ENCODE measurements at regions not wholly inside any gene's neighbourhood (a gene's known extent, or its start where the extent isn't known, plus 50 kb on each side); places are given as distances from the start of the nearest gene placed in this dataset.

GRCh38 chr4:129208481-129208880, 112.5 kb downstream of the C4orf33 start:
- no peak overlapping the region for H3K4me2 ChIP-seq (ENCODE audit: insufficient read depth, low read length)
- H3K36me3 ChIP-seq (ENCODE audit: insufficient read depth, low read length), result no peaks in the 10 kb centered on the region
- ATAC-seq (ENCODE audit: insufficient read depth, low read depth) (no peak), DNase-seq (no peak)
- no peaks in the 10 kb centered on the region for H3K79me2 ChIP-seq (ENCODE audit: insufficient read depth, low read length)
- no peaks in the 10 kb centered on the region for H3K4me1 ChIP-seq (ENCODE audit: insufficient read depth, low read length)
- H2AFZ ChIP-seq (ENCODE audit: low read depth, low read length), result no peak overlapping the region
- H3K27me3 ChIP-seq (ENCODE audit: insufficient read depth, low read length, poor library complexity), result no peaks in the 10 kb centered on the region
- no peak overlapping the region for H3K9ac ChIP-seq (ENCODE audit: low read depth, low read length)
- no peaks in the 10 kb centered on the region for H3K9me3 ChIP-seq (ENCODE audit: insufficient read depth, low read length, severe bottlenecking)
- no peaks in the 10 kb centered on the region for H4K20me1 ChIP-seq (ENCODE audit: insufficient read depth, low read length)
- H3K27ac ChIP-seq (ENCODE audit: low read length), result no peak overlapping the region
- no peak overlapping the region for H3K4me3 ChIP-seq (ENCODE audit: low read depth in 1 of 2, low read length in 2 of 2)
- TF ChIP-seq EZH2 (IDR thresholded peaks at IDR 0.05; ENCODE audit: borderline replicate concordance, low read depth, low read length, severe bottlenecking), result no peak
- TF ChIP-seq, protein P1, sequence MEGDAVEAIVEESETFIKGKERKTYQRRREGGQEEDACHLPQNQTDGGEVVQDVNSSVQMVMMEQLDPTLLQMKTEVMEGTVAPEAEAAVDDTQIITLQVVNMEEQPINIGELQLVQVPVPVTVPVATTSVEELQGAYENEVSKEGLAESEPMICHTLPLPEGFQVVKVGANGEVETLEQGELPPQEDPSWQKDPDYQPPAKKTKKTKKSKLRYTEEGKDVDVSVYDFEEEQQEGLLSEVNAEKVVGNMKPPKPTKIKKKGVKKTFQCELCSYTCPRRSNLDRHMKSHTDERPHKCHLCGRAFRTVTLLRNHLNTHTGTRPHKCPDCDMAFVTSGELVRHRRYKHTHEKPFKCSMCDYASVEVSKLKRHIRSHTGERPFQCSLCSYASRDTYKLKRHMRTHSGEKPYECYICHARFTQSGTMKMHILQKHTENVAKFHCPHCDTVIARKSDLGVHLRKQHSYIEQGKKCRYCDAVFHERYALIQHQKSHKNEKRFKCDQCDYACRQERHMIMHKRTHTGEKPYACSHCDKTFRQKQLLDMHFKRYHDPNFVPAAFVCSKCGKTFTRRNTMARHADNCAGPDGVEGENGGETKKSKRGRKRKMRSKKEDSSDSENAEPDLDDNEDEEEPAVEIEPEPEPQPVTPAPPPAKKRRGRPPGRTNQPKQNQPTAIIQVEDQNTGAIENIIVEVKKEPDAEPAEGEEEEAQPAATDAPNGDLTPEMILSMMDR (IDR thresholded peaks at IDR 0.05; ENCODE audit: borderline replicate concordance, extremely low read depth, low read length, poor library complexity, severe bottlenecking), result no peak

DNA sequence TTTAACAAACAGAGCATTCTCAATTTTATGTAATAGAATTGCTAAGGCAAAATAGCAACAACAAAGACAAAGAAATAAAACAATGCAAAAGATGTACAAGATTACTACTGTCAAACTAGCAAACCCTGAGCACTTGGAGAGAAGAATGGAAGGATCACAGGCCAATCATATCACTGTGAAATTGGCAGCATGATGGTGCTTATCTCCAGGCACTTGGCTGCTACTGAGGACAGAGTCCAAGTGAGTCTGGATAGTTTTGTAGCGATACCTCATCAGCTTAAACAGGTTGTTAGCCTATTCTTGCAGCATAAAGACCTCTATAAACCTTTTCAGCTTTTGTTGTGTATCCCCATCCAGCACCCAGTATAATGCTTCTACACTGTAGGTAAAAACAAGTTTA, 117.7 kb downstream of the C4orf33 start:
- no peak overlapping the region for H2AFZ ChIP-seq (ENCODE audit: low read depth, low read length)
- no peak overlapping the region for H3K27ac ChIP-seq (ENCODE audit: low read length)
- H4K20me1 ChIP-seq (ENCODE audit: insufficient read depth, low read length), result no peaks in the 10 kb centered on the region
- no peak overlapping the region for H3K4me2 ChIP-seq (ENCODE audit: insufficient read depth, low read length)
- no peaks in the 10 kb centered on the region for H3K27me3 ChIP-seq (ENCODE audit: insufficient read depth, low read length, poor library complexity)
- DNase-seq (no peak), ATAC-seq (ENCODE audit: insufficient read depth, low read depth) (no peak)
- no peak for TF ChIP-seq EZH2 (IDR thresholded peaks at IDR 0.05; ENCODE audit: borderline replicate concordance, low read depth, low read length, severe bottlenecking)
- TF ChIP-seq, protein P1 (IDR thresholded peaks at IDR 0.05; ENCODE audit: borderline replicate concordance, extremely low read depth, low read length, poor library complexity, severe bottlenecking), result no peak
- no peaks in the 10 kb centered on the region for H3K9me3 ChIP-seq (ENCODE audit: insufficient read depth, low read length, severe bottlenecking)
- no peak overlapping the region for H3K9ac ChIP-seq (ENCODE audit: low read depth, low read length)
- no peaks in the 10 kb centered on the region for H3K36me3 ChIP-seq (ENCODE audit: insufficient read depth, low read length)
- no peaks in the 10 kb centered on the region for H3K79me2 ChIP-seq (ENCODE audit: insufficient read depth, low read length)
- no peak overlapping the region for H3K4me3 ChIP-seq (ENCODE audit: low read depth in 1 of 2, low read length in 2 of 2)
- H3K4me1 ChIP-seq (ENCODE audit: insufficient read depth, low read length), result no peaks in the 10 kb centered on the region

- Histone ChIP-seq H3K9me3 (ENCODE audit: insufficient read depth, low read length, severe bottlenecking) (no peaks in the 10 kb centered on the region), H3K4me3 (ENCODE audit: low read depth in 1 of 2, low read length in 2 of 2) (no peak overlapping the region), H3K9ac (ENCODE audit: low read depth, low read length) (no peak overlapping the region), H3K27ac (ENCODE audit: low read length) (no peak overlapping the region), H4K20me1 (ENCODE audit: insufficient read depth, low read length) (no peaks in the 10 kb centered on the region), H3K36me3 (ENCODE audit: insufficient read depth, low read length) (no peaks in the 10 kb centered on the region), H2AFZ (ENCODE audit: low read depth, low read length) (no peak overlapping the region), H3K79me2 (ENCODE audit: insufficient read depth, low read length) (no peaks in the 10 kb centered on the region), H3K4me2 (ENCODE audit: insufficient read depth, low read length) (no peak overlapping the region), H3K4me1 (ENCODE audit: insufficient read depth, low read length) (no peaks in the 10 kb centered on the region), H3K27me3 (ENCODE audit: insufficient read depth, low read length, poor library complexity) (no peaks in the 10 kb centered on the region)
- TF ChIP-seq, protein P1 (IDR thresholded peaks at IDR 0.05; ENCODE audit: borderline replicate concordance, extremely low read depth, low read length, poor library complexity, severe bottlenecking), result peak; percentile 38
- TF ChIP-seq EZH2 (IDR thresholded peaks at IDR 0.05; ENCODE audit: borderline replicate concordance, low read depth, low read length, severe bottlenecking), result no peak
- no peak for DNase-seq
- ATAC-seq (ENCODE audit: insufficient read depth, low read depth), result 0 out of 3 replicates have a peak, but pooled peaks have one; percentile 35
These were observed 122.4 kb downstream of the C4orf33 start for GRCh38 chr4:129218360-129218759.

- no peaks in the 10 kb centered on the region for H3K27me3 ChIP-seq (ENCODE audit: insufficient read depth, low read length, poor library complexity)
- no peak overlapping the region for H3K4me3 ChIP-seq (ENCODE audit: low read depth in 1 of 2, low read length in 2 of 2)
- H3K4me2 ChIP-seq (ENCODE audit: insufficient read depth, low read length), result no peak overlapping the region
- no peaks in the 10 kb centered on the region for H4K20me1 ChIP-seq (ENCODE audit: insufficient read depth, low read length)
- H3K4me1 ChIP-seq (ENCODE audit: insufficient read depth, low read length), result no peaks in the 10 kb centered on the region
- H3K9ac ChIP-seq (ENCODE audit: low read depth, low read length), result no peak overlapping the region
- no peak overlapping the region for H3K27ac ChIP-seq (ENCODE audit: low read length)
- H3K79me2 ChIP-seq (ENCODE audit: insufficient read depth, low read length), result no peaks in the 10 kb centered on the region
- H3K9me3 ChIP-seq (ENCODE audit: insufficient read depth, low read length, severe bottlenecking), result no peaks in the 10 kb centered on the region
- H2AFZ ChIP-seq (ENCODE audit: low read depth, low read length), result no peak overlapping the region
- ATAC-seq (ENCODE audit: insufficient read depth, low read depth) (no peak), DNase-seq (no peak)
- no peak for TF ChIP-seq EZH2 (IDR thresholded peaks at IDR 0.05; ENCODE audit: borderline replicate concordance, low read depth, low read length, severe bottlenecking)
- TF ChIP-seq, protein P1 (IDR thresholded peaks at IDR 0.05; ENCODE audit: borderline replicate concordance, extremely low read depth, low read length, poor library complexity, severe bottlenecking), result no peak
- no peaks in the 10 kb centered on the region for H3K36me3 ChIP-seq (ENCODE audit: insufficient read depth, low read length)
These were observed 122.9 kb downstream of the C4orf33 start for GRCh38 chr4:129218897-129219296.

Measured in DND-41 (cell line).